ENCODE measurements at regions not wholly inside any gene's neighbourhood (a gene's known extent, or its start where the extent isn't known, plus 50 kb on each side); places are given as distances from the start of the nearest gene placed in this dataset.
"Not testable (repeated sequence)": the region's sequence is repeated elsewhere in the genome, so short reads cannot be mapped to it uniquely, and the experiment has no call there.

DNA sequence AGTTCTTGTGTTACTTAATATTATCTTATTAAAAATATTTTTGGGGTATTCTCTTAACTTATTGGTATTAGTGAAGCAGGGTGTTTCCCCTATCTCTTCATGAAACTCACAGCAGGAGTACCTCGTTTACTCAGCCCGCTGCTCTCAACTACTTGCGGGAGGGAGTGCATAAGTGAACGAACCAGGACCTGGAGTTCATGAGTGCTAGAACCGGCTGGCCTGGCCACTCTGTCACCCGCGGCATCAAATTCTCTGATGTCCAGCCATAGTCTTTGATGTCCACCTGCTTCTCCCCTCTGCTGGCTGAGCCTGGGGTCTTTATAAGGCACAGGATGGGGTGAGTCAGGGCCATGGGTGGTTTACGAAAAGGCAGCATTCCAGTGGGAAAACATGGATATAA lies 216.7 kb upstream of the ANO5 start:
- no peak for DNase-seq (ENCODE audit: low spot score)
- in situ Hi-C loops (cut with HindIII; ENCODE audit: low sequenced_read_pairs), result no loop called here

GRCh38 chr11:21983431-21983830 lies 209.5 kb upstream of the ANO5 start:
- in situ Hi-C loops (cut with HindIII; ENCODE audit: low sequenced_read_pairs), result no loop called here
- no peak for DNase-seq (ENCODE audit: low spot score)

- in situ Hi-C loops (cut with HindIII; ENCODE audit: low sequenced_read_pairs), result no loop called here
- no peak for DNase-seq (ENCODE audit: low spot score)
Measured at GRCh38 chr11:21986361-21986760, 206.5 kb upstream of the ANO5 start.

DNA sequence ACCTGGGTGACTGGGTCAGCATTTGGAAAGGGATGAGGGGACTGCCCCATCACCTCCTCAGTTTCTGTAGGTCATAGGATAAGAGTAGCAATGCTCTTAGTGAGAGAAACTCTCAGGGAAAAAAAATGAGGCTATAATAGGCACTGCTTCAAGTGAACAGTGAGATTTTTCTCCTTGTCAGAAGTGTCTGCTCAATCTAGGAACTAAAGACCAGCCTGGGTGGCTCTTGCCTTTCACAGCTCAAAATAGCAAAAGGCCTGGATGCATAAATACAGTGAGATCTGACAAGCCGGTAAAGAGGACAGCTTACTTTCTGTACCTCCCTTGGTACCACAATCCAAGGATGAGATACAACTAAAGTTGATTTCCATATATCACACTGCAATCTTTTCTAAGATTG lies 205.6 kb upstream of the ANO5 start:
- in situ Hi-C loops (cut with HindIII; ENCODE audit: low sequenced_read_pairs), result no loop called here
- DNase-seq (ENCODE audit: low spot score), result no peak

DNA sequence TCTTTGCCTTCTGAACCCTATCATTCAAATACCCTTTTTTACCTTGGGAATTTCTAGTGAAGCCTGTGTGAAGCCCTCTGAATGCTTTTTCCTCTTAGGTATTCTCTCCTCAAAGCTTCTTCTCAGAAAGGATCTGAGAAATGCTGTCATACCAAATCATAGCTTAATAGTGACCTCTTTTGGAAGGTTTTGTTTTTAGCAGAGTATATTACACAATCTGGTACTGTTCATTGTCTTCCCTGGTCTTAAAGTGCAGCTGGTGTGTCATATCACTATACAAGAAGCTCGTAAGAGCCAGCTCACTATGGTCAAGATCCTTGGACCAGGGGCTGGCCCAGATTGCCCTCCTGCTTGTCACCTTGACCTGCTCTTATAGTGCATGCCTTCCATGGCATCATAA lies 204.4 kb upstream of the ANO5 start:
- in situ Hi-C loops (cut with HindIII; ENCODE audit: low sequenced_read_pairs), result no loop called here
- DNase-seq (ENCODE audit: low spot score), result peak; percentile 39

GRCh38 chr11:22001803-22002202 lies 191.1 kb upstream of the ANO5 start:
- DNase-seq (ENCODE audit: low spot score); in situ Hi-C loops (cut with HindIII; ENCODE audit: low sequenced_read_pairs): not testable (repeated sequence)

GRCh38 chr11:22006901-22007300 lies 186.0 kb upstream of the ANO5 start:
- in situ Hi-C loops (cut with HindIII; ENCODE audit: low sequenced_read_pairs), result no loop called here

GRCh38 chr11:22031791-22032190 lies 161.1 kb upstream of the ANO5 start:
- in situ Hi-C loops (cut with HindIII; ENCODE audit: low sequenced_read_pairs), result no loop called here
- DNase-seq (ENCODE audit: low spot score), result no peak

More at GRCh38 chr11:22006901-22007300, 186.0 kb upstream of the ANO5 start:
- DNase-seq (ENCODE audit: low spot score), result no peak

GRCh38 chr11:22037505-22037904 lies 155.4 kb upstream of the ANO5 start:
- DNase-seq (ENCODE audit: low spot score), result no peak
- in situ Hi-C loops (cut with HindIII; ENCODE audit: low sequenced_read_pairs), result no loop called here

DNA sequence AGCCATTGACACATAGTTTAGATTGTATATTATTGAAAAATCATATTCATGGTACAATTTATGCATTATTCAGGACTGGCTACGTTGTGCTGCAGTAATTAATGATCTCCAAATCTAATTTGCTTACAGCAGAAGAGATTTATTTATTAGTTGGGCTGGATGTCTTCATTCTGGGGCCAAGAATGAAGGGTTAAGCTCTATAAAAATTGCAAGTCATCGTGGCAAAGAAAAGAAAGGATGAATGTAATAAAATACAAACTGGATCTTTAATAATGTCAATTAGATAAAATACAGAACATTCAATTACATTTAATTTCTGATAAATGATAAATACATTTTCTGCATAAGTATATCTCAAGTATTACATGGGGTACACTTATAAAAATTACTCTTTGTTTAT lies 151.8 kb upstream of the ANO5 start:
- no peak for DNase-seq (ENCODE audit: low spot score)
- in situ Hi-C loops (cut with HindIII; ENCODE audit: low sequenced_read_pairs), result no loop called here

DNA sequence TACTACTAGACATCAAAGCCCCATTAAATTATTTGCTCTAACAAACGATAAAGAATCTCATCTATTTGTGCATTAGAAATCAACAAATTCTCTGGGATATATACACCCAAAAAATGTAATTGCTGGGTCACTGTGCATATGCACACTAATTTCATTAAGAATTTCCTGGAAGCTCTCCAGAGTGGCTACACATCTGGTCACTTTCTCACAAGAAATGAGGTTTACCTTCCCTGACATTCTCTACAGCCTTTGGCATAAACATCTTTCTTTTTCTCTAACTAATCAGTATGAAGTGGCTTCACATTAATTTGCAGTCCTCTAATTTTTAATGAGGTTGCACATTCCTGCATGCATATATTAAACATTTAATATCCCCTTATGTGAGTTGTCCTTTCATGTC lies 150.8 kb upstream of the ANO5 start:
- no peak for DNase-seq (ENCODE audit: low spot score)
- in situ Hi-C loops (cut with HindIII; ENCODE audit: low sequenced_read_pairs), result no loop called here

- in situ Hi-C loops (cut with HindIII; ENCODE audit: low sequenced_read_pairs), result no loop called here
Measured at GRCh38 chr11:22044126-22044525, 148.8 kb upstream of the ANO5 start.

GRCh38 chr11:22049276-22049675 lies 143.6 kb upstream of the ANO5 start:
- no peak for DNase-seq (ENCODE audit: low spot score)
- in situ Hi-C loops (cut with HindIII; ENCODE audit: low sequenced_read_pairs), result no loop called here

More at GRCh38 chr11:22044126-22044525, 148.8 kb upstream of the ANO5 start:
- no peak for DNase-seq (ENCODE audit: low spot score)

GRCh38 chr11:22065472-22065871 lies 127.4 kb upstream of the ANO5 start:
- in situ Hi-C loops (cut with HindIII; ENCODE audit: low sequenced_read_pairs), result no loop called here
- no peak for DNase-seq (ENCODE audit: low spot score)

GRCh38 chr11:22069844-22070243 lies 123.0 kb upstream of the ANO5 start:
- DNase-seq (ENCODE audit: low spot score), result no peak
- in situ Hi-C loops (cut with HindIII; ENCODE audit: low sequenced_read_pairs), result no loop called here

GRCh38 chr11:22076271-22076930 lies 116.5 kb upstream of the ANO5 start:
- in situ Hi-C loops (cut with HindIII; ENCODE audit: low sequenced_read_pairs), result no loop called here
- DNase-seq (ENCODE audit: low spot score), result no peak

GRCh38 chr11:22078063-22078462 lies 114.8 kb upstream of the ANO5 start:
- no peak for DNase-seq (ENCODE audit: low spot score)
- in situ Hi-C loops (cut with HindIII; ENCODE audit: low sequenced_read_pairs), result no loop called here

DNA sequence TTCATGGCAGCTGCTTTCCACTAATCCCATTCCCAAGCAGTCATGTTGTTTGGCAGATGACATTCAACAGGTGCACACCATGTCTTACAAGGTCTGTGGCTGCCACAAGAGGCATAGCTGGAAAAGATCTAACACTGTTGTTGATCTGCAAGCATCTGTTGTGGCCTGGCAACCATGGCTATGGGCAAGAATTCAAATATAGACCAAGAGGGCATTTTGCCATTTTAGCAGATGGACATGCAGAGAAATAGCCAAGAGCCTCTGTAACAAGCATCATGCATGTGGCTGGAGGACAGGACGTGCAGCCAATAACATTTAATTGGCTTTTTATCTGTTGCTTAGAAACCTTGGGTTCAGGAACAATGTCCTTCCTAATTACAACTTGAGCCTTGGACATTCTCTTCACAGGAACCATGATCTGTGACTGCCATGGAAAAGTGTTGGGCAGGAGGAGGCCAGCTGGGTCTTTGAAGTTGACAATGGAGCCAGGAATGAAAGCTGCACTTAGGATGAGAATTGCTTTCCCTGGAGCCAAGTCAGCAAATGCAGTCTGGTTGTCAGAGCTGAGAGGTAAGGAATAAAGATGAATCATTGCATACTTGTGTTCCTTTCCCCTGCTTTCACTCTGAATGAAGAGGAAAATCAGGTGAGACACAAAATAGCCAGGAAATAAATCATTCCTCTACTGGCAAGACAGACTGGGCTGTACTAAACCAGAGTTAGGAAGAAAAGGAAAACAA lies 113.6 kb upstream of the ANO5 start:
- in situ Hi-C loops (cut with HindIII; ENCODE audit: low sequenced_read_pairs), result no loop called here
- peak; percentile 93 for DNase-seq (ENCODE audit: low spot score)

DNA sequence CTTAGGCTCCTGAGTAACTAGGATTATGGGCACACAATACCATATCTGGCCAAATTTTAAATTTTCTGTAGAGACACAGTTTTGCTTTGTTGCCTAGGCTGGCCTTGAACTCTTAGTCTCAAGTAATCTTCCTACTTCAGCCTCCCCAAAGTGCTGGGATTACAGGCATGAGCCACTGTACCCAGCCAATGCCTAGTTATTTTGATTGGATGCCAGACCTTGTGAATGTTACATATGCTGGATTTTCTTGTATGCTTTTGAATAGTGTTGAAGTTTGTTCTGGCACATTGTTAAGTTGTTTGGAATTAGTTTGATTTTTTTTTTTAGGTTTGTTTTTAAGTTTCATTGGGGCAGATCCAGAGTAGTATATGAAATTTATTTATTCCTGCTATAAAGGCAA lies 110.7 kb upstream of the ANO5 start:
- DNase-seq (ENCODE audit: low spot score), result no peak
- in situ Hi-C loops (cut with HindIII; ENCODE audit: low sequenced_read_pairs), result no loop called here

DNA sequence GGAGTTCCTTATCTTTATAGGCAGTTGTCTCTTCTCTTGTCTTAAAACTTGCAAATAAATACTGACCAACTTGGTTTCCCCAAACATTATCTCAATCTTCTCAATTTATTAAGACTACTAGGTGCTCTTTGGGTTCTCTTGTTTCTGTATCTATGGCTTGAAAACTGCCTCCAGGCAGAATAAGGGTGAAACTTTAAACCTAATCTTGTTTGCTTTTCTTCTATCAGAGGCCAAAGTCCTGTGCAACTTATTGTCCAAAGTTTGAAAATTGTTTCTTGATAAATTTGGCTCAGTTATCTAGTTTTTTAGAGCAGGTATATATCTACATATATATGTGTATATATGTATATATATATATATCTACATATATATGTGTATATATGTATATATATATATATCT lies 110.1 kb upstream of the ANO5 start:
- no peak for DNase-seq (ENCODE audit: low spot score)
- in situ Hi-C loops (cut with HindIII; ENCODE audit: low sequenced_read_pairs), result no loop called here

DNA sequence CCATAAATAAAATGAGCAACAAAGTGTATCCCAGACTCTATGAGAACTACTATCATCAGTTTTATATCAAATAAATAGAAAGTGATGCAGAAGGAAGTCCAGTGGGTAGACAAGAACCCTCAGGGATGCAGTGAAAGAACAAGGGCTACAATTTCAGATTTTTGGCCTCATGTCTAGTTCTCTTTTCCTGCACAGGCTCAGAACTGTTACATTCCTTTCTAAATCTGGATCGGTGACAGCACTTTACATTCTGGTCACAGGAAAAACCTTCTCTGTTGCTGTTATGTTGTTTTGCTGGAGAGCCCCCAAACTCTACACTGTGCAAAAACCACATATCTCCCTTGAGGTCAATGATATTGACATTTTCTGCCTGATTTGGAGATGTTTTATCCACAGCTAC lies 108.8 kb upstream of the ANO5 start:
- DNase-seq (ENCODE audit: low spot score), result no peak
- in situ Hi-C loops (cut with HindIII; ENCODE audit: low sequenced_read_pairs), result no loop called here
